ENCODE measurements at regions not wholly inside any gene's neighbourhood (a gene's known extent, or its start where the extent isn't known, plus 50 kb on each side); places are given as distances from the start of the nearest gene placed in this dataset.
A peak's percentile ranks its signal among the peaks of the same experiment; 100 is the strongest.
"Not testable (repeated sequence)": the region's sequence is repeated elsewhere in the genome, so short reads cannot be mapped to it uniquely, and the experiment has no call there.

GRCh38 chr5:115423541-115423940 lies 121.0 kb downstream of the FEM1C start:
- no peak for TF ChIP-seq CTCF (IDR thresholded peaks at IDR 0.05; ENCODE audit: low read depth, low read length, missing control alignments)
- H3K4me3 ChIP-seq (replicated peaks; ENCODE audit: low read depth, low read length): no peak overlapping the region
- DNase-seq (ENCODE audit: extremely low read depth, low read depth): no peak

GRCh38 chr5:115423051-115423450 lies 121.5 kb downstream of the FEM1C start:
- H3K4me3 ChIP-seq (replicated peaks; ENCODE audit: low read depth, low read length): no peak overlapping the region
- TF ChIP-seq CTCF (IDR thresholded peaks at IDR 0.05; ENCODE audit: low read depth, low read length, missing control alignments): no peak
- no peak for DNase-seq (ENCODE audit: extremely low read depth, low read depth)

GRCh38 chr5:115420812-115421211 lies 123.8 kb downstream of the FEM1C start:
- not testable (repeated sequence) for DNase-seq (ENCODE audit: extremely low read depth, low read depth); H3K4me3 ChIP-seq (replicated peaks; ENCODE audit: low read depth, low read length)

GRCh38 chr5:115419846-115420585 lies 123.6 kb upstream of the CCDC112 start:
- peak; percentile 98 for DNase-seq (ENCODE audit: extremely low read depth, low read depth)
- no peak for TF ChIP-seq CTCF (IDR thresholded peaks at IDR 0.05; ENCODE audit: low read depth, low read length, missing control alignments)

GRCh38 chr5:115418788-115419187 lies 122.3 kb upstream of the CCDC112 start:
- DNase-seq (ENCODE audit: extremely low read depth, low read depth): no peak
- TF ChIP-seq CTCF (IDR thresholded peaks at IDR 0.05; ENCODE audit: low read depth, low read length, missing control alignments): no peak
- no peak overlapping the region for H3K4me3 ChIP-seq (replicated peaks; ENCODE audit: low read depth, low read length)

More at GRCh38 chr5:115419846-115420585, 123.6 kb upstream of the CCDC112 start:
- H3K4me3 ChIP-seq (replicated peaks; ENCODE audit: low read depth, low read length): no peak overlapping the region

- no peak for DNase-seq (ENCODE audit: extremely low read depth, low read depth)
- no peak overlapping the region for H3K4me3 ChIP-seq (replicated peaks; ENCODE audit: low read depth, low read length)
- TF ChIP-seq CTCF (IDR thresholded peaks at IDR 0.05; ENCODE audit: low read depth, low read length, missing control alignments): no peak
These were observed 120.6 kb upstream of the CCDC112 start for GRCh38 chr5:115417076-115417475.

- DNase-seq (ENCODE audit: extremely low read depth, low read depth): peak; percentile 80
- H3K4me3 ChIP-seq (replicated peaks; ENCODE audit: low read depth, low read length): no peak overlapping the region
- TF ChIP-seq CTCF (IDR thresholded peaks at IDR 0.05; ENCODE audit: low read depth, low read length, missing control alignments): no peak
These were observed 118.7 kb upstream of the CCDC112 start for GRCh38 chr5:115415143-115415491.

Measured in HFF-Myc (cell line).